Epithelial cell of prostate (primary cell): ENCODE measurements at regions not wholly inside any gene's neighbourhood (a gene's known extent, or its start where the extent isn't known, plus 50 kb on each side); places are given as distances from the start of the nearest gene placed in this dataset.

Source experiments
- DNase-seq: peaks from one replicate; pipeline ENCODE4 v3.0.0-alpha.2; 2011; ENCODE audit warnings: low read depth, low spot score
- H3K27ac ChIP-seq: fragments of 450-650 bp; 2 replicates; pipeline ENCODE4 v1.5.1; 2017; ENCODE audit warnings: mild to moderate bottlenecking

GRCh38 chr14:32254952-32255679 is 52.0 kb upstream of the RNU6-8 start:
- DNase-seq, result no peak
- peak overlapping the region; percentile 16 for H3K27ac ChIP-seq

GRCh38 chr14:32255789-32256188 is 52.7 kb upstream of the RNU6-8 start:
- H3K27ac ChIP-seq, result peak overlapping the region; percentile 16
- DNase-seq, result no peak

GRCh38 chr14:32256576-32256975 is 53.5 kb upstream of the RNU6-8 start:
- peak overlapping the region; percentile 27 for H3K27ac ChIP-seq

GRCh38 chr14:32258336-32258993 is 55.4 kb upstream of the RNU6-8 start:
- H3K27ac ChIP-seq, result no peak overlapping the region
- DNase-seq, result no peak

More at GRCh38 chr14:32256576-32256975, 53.5 kb upstream of the RNU6-8 start:
- DNase-seq, result no peak

GRCh38 chr14:32259368-32260013 is 56.4 kb upstream of the RNU6-8 start:
- peak; percentile 50 for DNase-seq
- peak overlapping the region; percentile 24 for H3K27ac ChIP-seq

- no peak overlapping the region for H3K27ac ChIP-seq
- no peak for DNase-seq
These were observed 61.0 kb upstream of the RNU6-8 start for GRCh38 chr14:32263939-32264567.

- H3K27ac ChIP-seq, result no peak overlapping the region
- no peak for DNase-seq
These were observed 62.5 kb upstream of the RNU6-8 start for GRCh38 chr14:32265584-32265983.

GRCh38 chr14:32277998-32278397 is 51.1 kb upstream of the AKAP6 start:
- no peak for DNase-seq
- H3K27ac ChIP-seq, result no peak overlapping the region
